ENCODE measurements at regions not wholly inside any gene's neighbourhood (a gene's known extent, or its start where the extent isn't known, plus 50 kb on each side); places are given as distances from the start of the nearest gene placed in this dataset.
"Not testable (repeated sequence)": the region's sequence is repeated elsewhere in the genome, so short reads cannot be mapped to it uniquely, and the experiment has no call there.

GRCh38 chr7:68573271-68574005 lies 1024.8 kb upstream of the AUTS2 start:
- DNase-seq (ENCODE audit: low read depth in 2 of 2, low spot score in 1 of 2): no peak

GRCh38 chr7:68576366-68576765 lies 1021.9 kb upstream of the AUTS2 start:
- no peak for DNase-seq (ENCODE audit: low read depth in 2 of 2, low spot score in 1 of 2)

- no peak for DNase-seq (ENCODE audit: low read depth in 2 of 2, low spot score in 1 of 2)
Measured at GRCh38 chr7:68581417-68581816, 1016.9 kb upstream of the AUTS2 start.

- DNase-seq (ENCODE audit: low read depth in 2 of 2, low spot score in 1 of 2): no peak
Measured at GRCh38 chr7:68587599-68587998, 1010.7 kb upstream of the AUTS2 start.

GRCh38 chr7:68601826-68602225 lies 996.4 kb upstream of the AUTS2 start:
- DNase-seq (ENCODE audit: low read depth in 2 of 2, low spot score in 1 of 2): no peak

- DNase-seq (ENCODE audit: low read depth in 2 of 2, low spot score in 1 of 2): no peak
Measured at GRCh38 chr7:68604541-68604940, 993.7 kb upstream of the AUTS2 start.

- no peak for DNase-seq (ENCODE audit: low read depth in 2 of 2, low spot score in 1 of 2)
Measured at GRCh38 chr7:68610701-68611100, 987.6 kb upstream of the AUTS2 start.

GRCh38 chr7:68613405-68613804 lies 984.9 kb upstream of the AUTS2 start:
- no peak for DNase-seq (ENCODE audit: low read depth in 2 of 2, low spot score in 1 of 2)

GRCh38 chr7:68613897-68614296 lies 984.4 kb upstream of the AUTS2 start:
- DNase-seq (ENCODE audit: low read depth in 2 of 2, low spot score in 1 of 2): no peak

- no peak for DNase-seq (ENCODE audit: low read depth in 2 of 2, low spot score in 1 of 2)
Measured at GRCh38 chr7:68619526-68619925, 978.7 kb upstream of the AUTS2 start.

- no peak for DNase-seq (ENCODE audit: low read depth in 2 of 2, low spot score in 1 of 2)
Measured at GRCh38 chr7:68622500-68622899, 975.8 kb upstream of the AUTS2 start.

GRCh38 chr7:68623030-68623429 lies 975.2 kb upstream of the AUTS2 start:
- DNase-seq (ENCODE audit: low read depth in 2 of 2, low spot score in 1 of 2): no peak

GRCh38 chr7:68627247-68627864 lies 970.9 kb upstream of the AUTS2 start:
- no peak for DNase-seq (ENCODE audit: low read depth in 2 of 2, low spot score in 1 of 2)

GRCh38 chr7:68630914-68631313 lies 967.4 kb upstream of the AUTS2 start:
- DNase-seq (ENCODE audit: low read depth in 2 of 2, low spot score in 1 of 2): not testable (repeated sequence)

- no peak for DNase-seq (ENCODE audit: low read depth in 2 of 2, low spot score in 1 of 2)
Measured at GRCh38 chr7:68640103-68640502, 958.2 kb upstream of the AUTS2 start.

- DNase-seq (ENCODE audit: low read depth in 2 of 2, low spot score in 1 of 2): no peak
Measured at GRCh38 chr7:68642727-68643126, 955.5 kb upstream of the AUTS2 start.

GRCh38 chr7:68663392-68663791 lies 934.9 kb upstream of the AUTS2 start:
- DNase-seq (ENCODE audit: low read depth in 2 of 2, low spot score in 1 of 2): no peak

- no peak for DNase-seq (ENCODE audit: low read depth in 2 of 2, low spot score in 1 of 2)
Measured at GRCh38 chr7:68671046-68671445, 927.2 kb upstream of the AUTS2 start.

GRCh38 chr7:68671671-68672070 lies 926.6 kb upstream of the AUTS2 start:
- no peak for DNase-seq (ENCODE audit: low read depth in 2 of 2, low spot score in 1 of 2)

GRCh38 chr7:68674826-68675225 lies 923.4 kb upstream of the AUTS2 start:
- DNase-seq (ENCODE audit: low read depth in 2 of 2, low spot score in 1 of 2): no peak

- DNase-seq (ENCODE audit: low read depth in 2 of 2, low spot score in 1 of 2): no peak
Measured at GRCh38 chr7:68676813-68677535, 921.3 kb upstream of the AUTS2 start.

- DNase-seq (ENCODE audit: low read depth in 2 of 2, low spot score in 1 of 2): no peak
Measured at GRCh38 chr7:68678196-68678595, 920.1 kb upstream of the AUTS2 start.
